ELR (cell line): ENCODE measurements at regions not wholly inside any gene's neighbourhood (a gene's known extent, or its start where the extent isn't known, plus 50 kb on each side); places are given as distances from the start of the nearest gene placed in this dataset.
"Not testable (repeated sequence)": the region's sequence is repeated elsewhere in the genome, so short reads cannot be mapped to it uniquely, and the experiment has no call there.

Experiments
- DNase-seq: peaks from one replicate; pipeline ENCODE4 v3.0.0-alpha.2; 2015; ENCODE audit warnings: low read depth

DNA sequence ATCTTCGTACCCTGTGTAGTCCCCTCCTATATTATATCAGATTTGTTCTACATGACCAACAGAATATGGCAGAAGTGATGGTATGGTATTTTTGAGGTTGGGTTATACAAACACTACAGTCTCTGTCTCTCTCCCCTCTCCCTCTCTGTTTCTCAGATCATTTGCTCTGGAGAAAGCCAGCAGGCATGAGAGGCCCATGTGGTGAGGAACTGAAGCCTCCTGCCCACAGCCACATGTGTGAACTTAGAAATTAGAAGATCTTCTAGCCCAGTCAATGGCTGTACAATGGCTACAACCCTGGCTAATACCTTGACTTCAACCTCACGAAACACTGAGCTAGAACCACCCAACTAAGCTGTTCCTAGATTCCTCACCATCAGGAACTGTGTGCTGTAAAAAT is 250.6 kb downstream of the SMAD2 start:
- no peak for DNase-seq

DNA sequence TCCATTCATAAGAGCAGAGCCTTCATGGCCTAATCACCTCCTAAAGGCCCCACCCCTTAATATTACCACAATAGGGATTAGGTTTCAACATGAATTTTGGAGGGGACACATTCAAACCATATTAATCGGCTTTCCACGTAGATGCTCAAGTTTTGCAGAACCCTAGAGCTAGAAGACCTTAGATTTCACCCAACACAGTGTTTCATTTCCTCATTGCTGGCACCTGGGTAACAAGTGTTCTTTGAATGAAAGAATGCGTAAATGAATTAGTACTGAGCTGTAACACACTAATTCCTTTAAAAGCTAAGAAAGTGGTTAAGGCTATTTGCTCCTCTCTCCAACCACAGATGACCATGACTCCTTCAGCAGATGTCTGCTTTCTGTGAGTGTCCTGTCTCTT is 252.5 kb downstream of the SMAD2 start:
- DNase-seq, result no peak

DNA sequence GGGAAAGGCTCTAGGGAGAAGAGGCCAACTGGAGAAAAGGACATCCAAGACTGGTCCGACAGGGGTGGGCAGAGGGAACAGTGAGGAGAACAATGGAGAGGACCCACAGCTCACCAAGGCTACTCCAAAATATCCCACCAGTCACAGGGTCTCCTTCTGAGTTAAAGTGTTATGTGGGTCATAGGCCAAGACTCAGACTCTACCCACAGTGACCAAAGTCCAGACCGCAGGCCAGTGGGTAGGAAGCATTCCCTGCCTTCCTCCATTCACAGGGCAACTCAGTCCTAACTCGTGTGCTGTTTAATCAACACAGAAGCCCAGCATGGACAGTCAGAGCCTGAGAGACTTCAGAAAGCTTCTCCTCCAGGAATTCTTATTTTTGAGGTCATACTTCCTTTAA is 260.6 kb downstream of the SMAD2 start:
- DNase-seq, result no peak

DNA sequence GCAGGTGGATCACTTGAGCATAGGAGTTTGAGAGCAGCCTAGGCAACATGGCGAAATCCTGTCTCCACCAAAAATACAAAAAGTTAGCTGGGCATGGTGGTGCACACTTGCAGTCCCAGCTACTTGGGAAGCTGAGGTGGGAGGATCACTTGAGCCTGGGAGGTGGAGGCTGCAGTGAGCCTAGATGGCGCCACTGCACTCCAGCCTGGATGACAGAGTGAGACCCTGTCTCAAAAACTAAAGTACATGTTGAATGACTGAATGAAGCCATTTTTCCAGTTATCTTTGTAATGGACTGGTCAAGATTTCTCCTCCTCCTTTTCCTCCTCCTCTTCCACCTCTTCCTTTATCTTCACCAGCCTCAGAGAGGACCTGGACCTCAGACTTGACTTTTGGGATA is 272.0 kb downstream of the SMAD2 start:
- DNase-seq, result no peak

DNA sequence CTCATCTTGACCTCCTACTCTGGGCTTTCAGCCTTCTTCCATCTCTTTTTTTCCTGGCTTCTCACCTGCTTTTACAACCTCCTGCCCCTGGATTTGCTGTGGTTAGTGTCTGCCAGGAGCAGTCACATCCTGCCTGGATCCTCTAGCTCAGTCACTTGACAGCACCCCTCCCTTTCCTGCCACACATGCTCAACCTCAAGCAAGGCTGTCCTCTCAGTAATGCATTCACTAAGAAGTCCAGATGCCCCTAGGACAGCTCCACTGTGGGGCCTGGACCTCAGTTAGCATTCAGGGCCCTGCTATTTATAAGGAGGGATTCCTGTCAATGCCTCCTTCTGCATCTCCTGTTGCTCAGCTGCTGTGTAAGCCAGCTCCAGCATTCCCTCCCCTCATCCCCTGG is 275.5 kb downstream of the SMAD2 start:
- DNase-seq, result no peak

DNA sequence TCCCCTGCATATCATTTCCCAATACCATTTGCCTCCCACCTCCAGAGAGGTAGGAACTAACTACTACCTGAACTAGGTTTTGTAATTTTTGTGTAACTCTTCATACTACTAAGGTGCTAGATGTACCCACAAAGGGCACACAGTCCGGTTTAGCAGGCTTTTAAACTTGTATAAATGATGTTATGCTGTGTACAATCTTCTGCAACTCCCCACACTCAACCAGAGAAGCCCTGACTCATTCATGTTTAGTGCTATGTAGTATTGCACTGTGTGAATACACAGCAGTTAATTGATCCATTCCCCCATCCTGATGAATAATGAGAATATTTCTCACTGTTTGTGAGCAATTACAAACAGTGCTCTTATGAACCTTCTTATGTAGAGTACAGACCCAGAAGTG is 285.6 kb downstream of the SMAD2 start:
- no peak for DNase-seq

DNA sequence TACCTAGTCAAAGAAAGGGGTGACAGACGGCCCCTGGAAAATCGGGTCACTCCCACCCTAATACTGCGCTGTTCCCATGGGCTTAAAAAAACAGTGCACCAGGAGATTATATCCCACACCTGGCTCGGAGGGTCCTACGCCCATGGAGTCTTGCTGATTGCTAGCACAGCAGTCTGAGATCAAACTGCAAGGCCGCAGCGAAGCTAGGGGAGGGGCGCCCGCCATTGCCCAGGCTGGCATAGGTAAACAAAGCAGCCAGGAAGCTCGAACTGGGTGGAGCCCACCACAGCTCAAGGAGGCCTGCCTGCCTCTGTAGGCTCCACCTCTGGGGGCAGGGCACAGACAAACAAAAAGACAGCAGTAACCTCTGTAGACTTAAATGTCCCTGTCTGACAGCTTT is 292.9 kb downstream of the SMAD2 start:
- DNase-seq, result not testable (repeated sequence)

DNA sequence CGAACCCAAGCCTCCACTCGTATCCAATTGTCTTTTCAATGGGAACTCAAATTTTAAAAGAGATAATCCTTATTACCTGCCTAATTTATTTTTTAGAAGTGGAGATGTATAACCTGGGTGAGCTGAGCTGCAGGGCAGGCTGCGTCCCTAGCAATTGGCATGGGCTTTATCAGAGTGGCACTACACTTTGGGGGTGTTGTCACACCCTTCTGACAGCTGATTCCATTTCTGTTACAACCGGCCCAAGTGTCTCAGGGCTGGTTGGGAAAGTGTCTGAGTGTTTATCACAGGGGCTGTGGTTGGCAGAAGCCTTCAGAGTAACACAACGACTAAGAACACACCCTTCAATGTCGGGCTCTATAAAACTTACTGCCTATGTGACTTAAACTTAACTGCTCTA is 295.0 kb downstream of the SMAD2 start:
- no peak for DNase-seq

DNA sequence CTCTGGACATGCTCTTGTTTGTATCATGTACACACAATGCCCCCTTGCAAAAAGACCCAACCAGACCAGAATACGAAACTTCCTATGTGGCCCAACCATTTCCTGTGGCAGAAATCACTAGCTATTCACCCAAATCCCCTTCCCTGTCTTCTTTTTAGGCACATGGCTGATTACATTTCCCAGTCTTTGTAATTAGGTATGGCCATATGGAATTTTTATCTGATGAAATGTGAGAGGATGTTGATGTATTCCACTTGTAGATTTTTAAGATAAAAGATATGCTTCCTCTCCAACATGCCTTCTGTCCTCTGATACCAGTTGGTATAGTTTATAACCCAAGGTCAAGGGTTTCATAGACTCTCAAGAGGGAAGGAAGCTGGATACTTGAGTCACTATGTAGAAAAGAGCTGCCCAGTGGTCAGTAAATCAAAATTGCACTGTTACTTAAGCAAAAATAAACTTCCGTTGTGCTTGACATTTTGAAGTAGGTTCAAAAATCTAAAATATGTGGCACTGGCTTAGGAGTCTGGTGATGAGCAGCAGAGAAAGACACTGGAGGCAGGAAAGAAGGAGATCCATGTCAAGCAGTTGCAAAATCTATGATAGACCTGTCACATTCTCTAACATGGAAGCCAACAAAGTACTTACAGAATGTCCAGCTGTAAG is 297.4 kb downstream of the SMAD2 start:
- DNase-seq, result no peak

DNA sequence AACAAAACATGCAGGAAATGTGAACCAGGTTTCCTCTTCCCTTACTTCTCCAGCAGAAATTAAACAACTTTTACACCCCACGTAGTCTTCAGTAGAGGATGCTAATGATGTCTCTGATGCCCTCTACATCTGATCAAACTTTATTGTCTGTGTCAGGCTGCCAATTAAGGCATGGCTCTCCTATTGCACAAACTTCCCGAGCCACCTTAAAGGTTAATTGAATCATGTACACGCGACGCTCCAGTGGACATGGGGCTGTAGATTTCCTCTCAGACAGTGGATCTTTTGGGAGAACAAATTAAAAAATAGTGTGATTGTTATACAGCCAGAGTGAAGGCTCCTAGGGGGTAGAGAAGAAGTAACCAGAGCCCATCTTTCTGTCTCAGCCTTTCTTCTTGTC is 301.6 kb downstream of the SMAD2 start:
- no peak for DNase-seq

DNA sequence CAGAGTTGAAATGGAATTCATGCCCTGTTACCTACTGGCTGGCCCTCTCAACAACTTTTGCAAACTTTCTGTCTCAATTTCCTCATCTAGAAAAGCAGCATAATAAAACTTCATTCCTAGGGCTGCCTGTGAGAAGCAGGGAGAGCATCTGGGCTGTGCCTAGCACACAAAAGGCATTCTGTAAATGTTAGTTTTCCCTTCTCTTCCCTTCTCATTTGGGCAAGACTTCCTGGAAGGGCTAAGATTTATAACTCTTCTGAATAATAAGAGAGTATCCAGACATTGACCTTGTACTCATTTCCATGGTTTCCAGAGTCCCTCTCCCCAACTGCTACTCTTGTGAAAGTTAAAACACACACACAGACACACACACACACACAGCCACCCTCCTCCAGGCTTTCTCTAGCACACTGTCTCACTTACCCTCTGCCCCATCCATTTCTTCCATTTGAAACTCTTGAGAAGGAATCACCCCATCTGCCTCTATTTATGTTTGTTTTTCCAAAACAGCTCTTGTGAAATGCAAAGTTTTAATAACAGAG is 302.1 kb downstream of the SMAD2 start:
- DNase-seq, result no peak

DNA sequence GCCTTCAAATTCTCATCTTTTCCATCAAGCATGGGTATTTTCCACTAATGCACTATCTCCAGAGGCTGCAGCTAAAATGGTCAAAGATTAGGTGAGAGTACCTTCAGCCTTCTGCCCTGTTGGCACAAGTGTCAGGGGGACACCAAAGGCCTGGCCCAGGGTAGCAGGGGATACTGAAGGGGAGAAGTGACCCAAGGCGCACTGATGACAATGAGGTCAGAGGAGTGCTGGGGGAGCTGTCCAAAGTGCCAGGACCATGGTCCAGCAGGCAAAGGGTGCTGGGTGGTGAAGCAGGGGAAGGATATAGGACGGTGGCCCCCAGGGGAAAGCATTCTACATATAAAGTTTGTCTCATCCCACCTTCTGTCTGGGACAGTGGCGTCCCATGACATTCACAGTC is 303.4 kb downstream of the SMAD2 start:
- no peak for DNase-seq

DNA sequence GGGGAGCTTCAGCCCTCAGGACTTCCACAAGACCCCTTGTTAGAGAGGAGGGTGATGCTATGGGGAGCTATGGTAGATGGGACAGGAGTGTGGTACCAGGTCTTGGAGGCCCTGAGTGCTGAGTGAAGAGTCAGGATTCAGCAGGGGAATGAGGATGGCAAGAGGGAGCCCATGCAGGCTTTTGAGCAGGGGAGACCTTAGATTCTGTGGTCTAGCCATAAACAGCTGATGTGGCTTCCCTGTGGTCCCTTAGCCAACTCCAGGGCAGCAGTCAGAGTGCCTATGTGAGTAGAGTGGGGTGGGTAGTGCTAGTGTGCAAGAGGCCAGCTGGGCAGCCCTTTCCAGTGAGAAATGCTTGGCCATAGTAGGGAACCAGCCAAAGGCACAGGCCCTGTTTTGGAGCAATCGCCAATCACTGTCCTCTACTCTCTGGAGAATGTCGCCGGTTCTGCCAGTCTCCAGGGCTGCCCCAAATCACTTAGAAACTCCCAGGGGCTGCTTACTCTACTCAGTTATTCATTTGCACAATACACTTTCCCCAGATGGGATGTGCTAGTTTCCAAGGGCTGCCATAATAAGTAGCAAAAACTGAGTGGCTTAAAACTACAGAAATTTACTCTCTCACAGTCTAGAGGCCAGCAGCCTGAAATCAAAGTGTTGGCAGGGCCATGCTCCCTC is 310.5 kb downstream of the SMAD2 start:
- no peak for DNase-seq

DNA sequence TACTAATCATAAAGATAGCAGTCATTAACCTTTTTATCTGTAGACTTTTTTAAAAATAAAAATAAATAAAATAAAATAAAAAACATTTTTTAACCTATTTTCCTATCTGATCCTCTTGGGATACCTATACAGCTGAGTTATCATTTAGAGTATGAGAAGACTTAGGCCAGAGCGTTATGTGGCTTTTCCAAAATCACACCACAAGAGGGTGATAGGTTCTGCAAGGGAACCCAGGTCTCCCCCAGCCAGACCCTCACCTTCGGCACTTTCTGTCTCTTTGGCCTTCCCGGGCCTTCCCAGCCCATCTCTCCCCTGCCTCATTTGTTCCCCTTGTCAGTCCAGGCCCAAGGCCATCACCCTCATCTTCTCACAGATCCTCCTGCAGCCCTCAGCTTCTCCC is 311.7 kb downstream of the SMAD2 start:
- no peak for DNase-seq

DNA sequence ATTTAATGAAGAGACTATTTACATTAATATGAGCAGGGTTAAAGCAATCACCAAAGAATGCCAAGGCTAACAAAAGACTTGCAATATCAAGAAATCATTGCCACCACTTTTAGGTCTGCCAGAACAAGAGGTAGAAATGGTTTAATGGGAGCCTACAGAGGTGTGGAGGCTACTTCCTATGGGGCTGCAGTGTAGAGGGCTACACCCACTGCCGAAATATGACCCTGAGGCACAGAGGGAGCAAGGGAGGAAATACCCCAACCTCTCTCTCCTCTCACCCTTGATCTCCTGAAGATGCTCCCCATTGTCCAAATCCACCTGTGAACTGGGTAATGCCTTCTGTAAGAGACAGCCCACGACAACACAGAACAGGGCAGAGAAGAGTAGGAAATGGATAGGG is 315.4 kb downstream of the SMAD2 start:
- no peak for DNase-seq

DNA sequence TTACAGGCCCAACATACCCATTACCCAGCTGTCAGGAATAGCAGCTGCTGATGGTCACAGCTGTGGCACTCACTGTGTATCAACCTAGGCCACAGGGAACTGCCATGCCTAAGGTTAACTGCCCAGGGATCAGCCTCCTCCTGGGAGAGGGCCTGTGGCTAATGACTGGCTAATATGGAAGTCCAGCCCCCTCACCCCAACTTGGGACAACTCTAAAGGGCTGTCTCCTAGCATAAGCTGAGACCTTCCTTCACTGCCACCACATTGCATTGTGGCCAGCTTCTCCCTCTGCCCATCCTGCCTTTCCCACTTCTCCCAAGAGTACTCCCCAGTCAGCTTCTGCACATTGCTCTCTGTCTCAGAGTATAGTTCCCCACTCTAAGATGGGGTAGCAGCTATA is 316.5 kb downstream of the SMAD2 start:
- DNase-seq, result no peak

DNA sequence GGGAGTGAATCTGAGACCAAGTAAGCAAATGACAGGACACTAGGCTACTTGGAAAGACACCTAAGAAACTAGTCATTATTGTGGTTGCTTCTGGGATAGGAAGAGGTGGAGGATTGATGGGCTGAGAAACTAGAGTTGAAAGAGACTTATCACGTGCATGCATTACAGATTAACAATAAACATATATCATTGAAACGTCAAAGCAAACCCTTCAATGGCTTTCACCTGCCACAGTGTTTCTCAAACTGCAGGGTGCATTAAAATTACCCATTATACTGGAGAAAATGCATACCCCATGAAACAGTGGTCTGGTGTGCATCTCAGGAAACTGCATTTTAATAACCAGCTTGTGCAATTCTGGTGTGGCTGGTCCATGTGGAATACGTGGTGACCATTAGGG is 318.8 kb downstream of the SMAD2 start:
- no peak for DNase-seq

DNA sequence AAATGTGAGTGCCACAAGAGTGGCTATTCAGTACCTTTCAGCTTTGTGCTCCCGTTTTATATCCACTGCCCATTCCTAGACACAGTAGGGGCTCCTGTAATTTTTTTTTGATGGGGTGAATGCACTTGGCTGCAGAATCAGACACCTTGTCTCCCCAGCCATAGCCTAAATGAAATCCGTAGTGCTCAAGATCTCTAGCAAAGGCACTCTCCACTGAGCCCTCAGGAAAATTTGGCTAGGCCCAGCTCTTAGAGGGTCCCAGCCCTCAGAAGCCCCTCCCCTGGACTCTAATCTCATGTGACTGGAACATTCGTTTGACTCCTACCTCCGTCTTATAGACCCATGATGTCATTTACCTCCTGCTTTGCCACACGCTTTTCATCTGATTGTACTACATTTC is 323.9 kb downstream of the SMAD2 start:
- no peak for DNase-seq

DNA sequence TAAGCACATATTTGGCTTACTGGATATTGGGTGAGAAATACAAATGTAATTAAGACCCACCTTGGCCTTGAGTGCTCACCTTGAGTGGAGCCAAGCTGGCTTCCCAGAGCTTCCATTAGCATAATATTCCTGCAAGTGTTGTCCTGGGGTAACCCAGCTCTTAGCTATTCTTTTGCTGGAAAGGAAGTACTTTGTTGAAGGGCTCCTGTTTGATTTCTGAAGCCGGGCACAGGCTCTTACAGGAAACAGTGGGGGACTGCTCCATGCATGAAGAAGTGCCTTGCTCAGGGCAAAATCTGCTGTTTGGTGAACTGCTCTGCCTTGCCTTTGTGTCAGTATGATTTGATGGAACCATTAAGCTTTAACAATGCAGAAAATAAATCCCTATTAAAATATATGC is 325.4 kb downstream of the SMAD2 start:
- DNase-seq, result no peak

DNA sequence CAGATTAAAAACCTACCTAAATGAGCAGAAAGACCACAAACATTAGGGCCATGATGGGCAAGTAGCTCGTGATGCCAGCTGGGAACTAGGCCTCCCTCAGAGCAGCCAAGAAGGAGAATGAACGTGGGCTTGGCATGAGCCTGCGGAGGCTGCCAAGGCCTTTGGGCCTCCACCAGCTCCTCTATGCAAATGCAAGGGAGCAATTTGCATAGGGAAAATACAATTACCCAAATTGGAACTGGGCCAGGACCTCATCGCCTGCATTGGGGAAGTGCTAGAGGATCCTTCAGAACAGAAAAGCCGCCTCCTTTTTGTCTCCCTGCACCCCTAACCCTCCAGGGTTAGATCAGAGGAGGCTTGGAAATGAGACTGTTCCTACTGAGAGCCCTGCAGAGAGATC is 326.4 kb downstream of the SMAD2 start:
- DNase-seq, result no peak

DNA sequence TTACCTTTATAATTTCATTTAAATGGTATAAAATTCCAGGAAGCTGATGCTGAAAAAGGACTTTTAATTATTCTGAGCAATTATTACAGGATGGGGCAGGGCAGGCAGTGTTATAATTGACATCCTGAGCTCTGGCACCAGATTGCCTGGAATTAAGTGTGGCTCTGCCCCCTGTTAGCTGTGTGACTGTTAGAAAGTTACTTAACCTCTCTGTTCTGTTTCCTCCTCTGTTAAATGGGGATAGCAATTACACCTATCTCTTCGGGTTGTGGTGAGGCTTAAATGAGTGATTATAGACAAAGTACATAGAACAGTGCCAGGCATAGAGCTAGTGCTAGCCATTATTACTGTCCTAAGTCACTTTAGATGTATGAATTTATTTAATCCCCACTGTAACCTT is 327.3 kb downstream of the SMAD2 start:
- DNase-seq, result no peak

DNA sequence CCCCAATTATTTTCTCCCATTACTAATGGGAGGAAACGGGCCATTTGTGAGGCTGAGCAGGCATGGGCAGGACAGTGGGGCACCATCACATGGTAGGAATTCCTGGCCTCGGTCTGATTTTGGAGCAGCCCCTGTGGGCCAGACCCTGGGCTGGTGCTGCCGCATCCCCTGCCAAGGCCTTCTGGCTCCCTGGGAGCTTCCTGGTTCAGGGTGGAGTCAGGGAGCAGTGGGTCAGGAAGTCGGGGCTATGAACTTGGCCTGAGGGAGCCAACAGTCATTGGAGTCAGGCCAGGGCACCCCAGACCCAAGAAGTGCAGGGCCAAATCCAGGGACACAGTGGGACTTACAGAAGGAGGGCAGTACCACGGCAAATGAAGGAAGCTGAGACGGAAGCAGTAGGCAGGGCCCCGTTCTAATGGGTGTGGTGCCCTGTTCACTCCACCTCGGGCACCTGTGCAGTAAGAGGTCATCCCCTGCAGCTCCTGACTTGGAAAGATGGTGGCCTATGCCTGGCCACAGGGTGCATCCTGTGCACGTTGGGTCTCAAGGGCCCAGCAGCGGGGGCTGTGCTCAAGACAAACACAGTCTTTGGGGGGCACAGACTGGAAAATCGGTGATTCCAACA is 328.1 kb downstream of the SMAD2 start:
- DNase-seq, result no peak

DNA sequence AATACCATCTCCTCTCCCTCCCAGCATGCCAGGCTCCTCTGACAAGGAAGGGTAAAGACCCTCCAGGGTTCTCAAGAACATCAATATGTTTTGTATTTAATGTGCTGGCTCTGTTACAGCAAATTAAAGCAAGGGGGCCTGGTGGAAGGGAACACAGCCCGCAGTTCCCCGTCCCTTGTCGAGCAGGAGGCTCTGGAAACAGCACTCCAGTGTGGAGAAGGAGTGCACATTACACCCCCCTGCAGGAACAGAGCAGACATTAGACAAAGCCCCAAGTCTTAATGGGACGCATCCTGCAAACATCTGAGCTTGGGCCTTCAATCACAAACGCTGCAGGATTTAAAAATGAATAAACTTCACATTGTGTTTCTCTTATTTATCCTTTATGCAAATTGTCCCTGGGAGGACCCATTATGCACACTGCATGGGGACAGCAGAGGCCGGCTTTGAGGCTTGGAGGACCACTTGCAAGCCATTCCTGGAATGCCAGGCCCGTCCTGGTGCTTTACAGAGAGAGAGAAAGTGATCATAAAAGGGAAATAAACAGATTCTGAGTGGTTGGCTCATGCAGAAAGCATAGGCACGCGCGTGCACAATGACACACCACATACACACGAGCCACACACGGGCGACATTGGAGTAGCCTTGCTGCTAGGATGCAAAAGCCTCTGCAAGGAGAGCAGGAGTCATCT is 328.7 kb downstream of the SMAD2 start:
- DNase-seq, result no peak
